ENCODE measurements at regions not wholly inside any gene's neighbourhood (a gene's known extent, or its start where the extent isn't known, plus 50 kb on each side); places are given as distances from the start of the nearest gene placed in this dataset.

- TF ChIP-seq, protein P1, sequence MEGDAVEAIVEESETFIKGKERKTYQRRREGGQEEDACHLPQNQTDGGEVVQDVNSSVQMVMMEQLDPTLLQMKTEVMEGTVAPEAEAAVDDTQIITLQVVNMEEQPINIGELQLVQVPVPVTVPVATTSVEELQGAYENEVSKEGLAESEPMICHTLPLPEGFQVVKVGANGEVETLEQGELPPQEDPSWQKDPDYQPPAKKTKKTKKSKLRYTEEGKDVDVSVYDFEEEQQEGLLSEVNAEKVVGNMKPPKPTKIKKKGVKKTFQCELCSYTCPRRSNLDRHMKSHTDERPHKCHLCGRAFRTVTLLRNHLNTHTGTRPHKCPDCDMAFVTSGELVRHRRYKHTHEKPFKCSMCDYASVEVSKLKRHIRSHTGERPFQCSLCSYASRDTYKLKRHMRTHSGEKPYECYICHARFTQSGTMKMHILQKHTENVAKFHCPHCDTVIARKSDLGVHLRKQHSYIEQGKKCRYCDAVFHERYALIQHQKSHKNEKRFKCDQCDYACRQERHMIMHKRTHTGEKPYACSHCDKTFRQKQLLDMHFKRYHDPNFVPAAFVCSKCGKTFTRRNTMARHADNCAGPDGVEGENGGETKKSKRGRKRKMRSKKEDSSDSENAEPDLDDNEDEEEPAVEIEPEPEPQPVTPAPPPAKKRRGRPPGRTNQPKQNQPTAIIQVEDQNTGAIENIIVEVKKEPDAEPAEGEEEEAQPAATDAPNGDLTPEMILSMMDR (IDR thresholded peaks at IDR 0.05): no peak
- TF ChIP-seq POLR2A (IDR thresholded peaks at IDR 0.05) (no peak), POLR2AphosphoS5 (IDR thresholded peaks at IDR 0.05) (no peak)
- Histone ChIP-seq H3K4me3 (no peak overlapping the region), H3K27me3 (no peaks in the 10 kb centered on the region), H3K36me3 (no peaks in the 10 kb centered on the region), H3K4me1 (no peaks in the 10 kb centered on the region), H3K9me3 (no peaks in the 10 kb centered on the region), H3K27ac (no peak overlapping the region)
- intact Hi-C loops (cut with DNase I; ENCODE audit: low total_unique reads): no loop called here
- DNase-seq (ENCODE audit: low spot score in 2 of 2): no peak
Observed at GRCh38 chr3:124043023-124043422, 51.1 kb upstream of the ROPN1 start.

- Histone ChIP-seq H3K27ac (no peak overlapping the region), H3K4me1 (no peaks in the 10 kb centered on the region), H3K36me3 (no peaks in the 10 kb centered on the region), H3K9me3 (no peaks in the 10 kb centered on the region), H3K27me3 (no peaks in the 10 kb centered on the region), H3K4me3 (no peak overlapping the region)
- TF ChIP-seq POLR2AphosphoS5 (IDR thresholded peaks at IDR 0.05): no peak
- TF ChIP-seq, protein P1 (IDR thresholded peaks at IDR 0.05): no peak
- TF ChIP-seq POLR2A (IDR thresholded peaks at IDR 0.05): no peak
- intact Hi-C loops (cut with DNase I; ENCODE audit: low total_unique reads): no loop called here
- no peak for DNase-seq (ENCODE audit: low spot score in 2 of 2)
Observed at GRCh38 chr3:124044956-124045355, 53.0 kb upstream of the ROPN1 start.

DNA sequence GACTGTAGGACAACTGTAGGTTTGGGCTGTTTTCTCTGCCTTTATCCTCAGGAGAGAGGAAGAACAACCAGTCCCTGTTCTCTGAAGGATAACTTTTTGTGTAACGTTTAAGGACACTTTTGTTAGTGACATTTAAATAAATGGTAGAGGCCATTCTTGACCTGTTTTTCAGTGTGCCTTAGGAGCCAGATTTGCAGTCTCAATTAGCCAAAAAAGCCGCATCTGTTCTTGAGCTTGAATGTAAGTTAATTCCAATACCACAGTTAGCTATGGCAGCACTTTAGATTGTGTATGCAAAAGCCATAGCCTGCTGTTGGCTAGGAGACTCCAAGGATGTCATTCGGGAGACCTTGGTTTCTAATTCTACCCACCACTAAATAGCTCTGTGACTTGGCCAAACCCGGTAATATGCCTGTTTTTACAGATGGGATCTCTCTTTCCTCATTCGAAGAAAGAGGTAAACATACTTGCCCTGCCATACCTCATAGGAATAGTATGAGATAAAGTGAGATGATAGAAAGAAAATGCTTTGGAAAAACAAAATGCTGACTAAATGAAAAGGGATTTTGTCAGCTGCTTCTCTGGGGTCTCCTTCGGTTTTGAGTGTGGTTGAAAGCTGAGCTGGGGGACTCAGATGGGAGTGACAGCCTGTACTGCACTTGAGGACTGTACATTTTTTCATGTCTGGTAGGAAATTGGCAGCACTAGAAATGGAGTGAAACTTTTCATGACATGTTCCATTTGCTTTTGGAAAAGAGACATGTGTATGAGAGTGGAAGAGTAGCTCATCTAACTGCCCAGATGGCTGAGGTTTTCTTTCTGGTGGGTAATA lies 57.3 kb upstream of the ROPN1 start:
- no peak overlapping the region for H3K4me3 ChIP-seq

GRCh38 chr3:124051636-124052035 lies 59.7 kb upstream of the ROPN1 start:
- Histone ChIP-seq H3K4me3 (no peak overlapping the region), H3K36me3 (no peaks in the 10 kb centered on the region), H3K4me1 (no peaks in the 10 kb centered on the region), H3K27me3 (no peaks in the 10 kb centered on the region), H3K27ac (no peak overlapping the region), H3K9me3 (no peaks in the 10 kb centered on the region)
- TF ChIP-seq, protein P1 (IDR thresholded peaks at IDR 0.05): no peak
- TF ChIP-seq POLR2AphosphoS5 (IDR thresholded peaks at IDR 0.05): no peak
- intact Hi-C loops (cut with DNase I; ENCODE audit: low total_unique reads): no loop called here
- no peak for DNase-seq (ENCODE audit: low spot score in 2 of 2)

More for the DNA sequence above, 57.3 kb upstream of the ROPN1 start:
- no peak for DNase-seq (ENCODE audit: low spot score in 2 of 2)
- intact Hi-C loops (cut with DNase I; ENCODE audit: low total_unique reads): no loop called here
- H3K9me3 ChIP-seq: no peaks in the 10 kb centered on the region
- H3K36me3 ChIP-seq: no peaks in the 10 kb centered on the region
- no peak for TF ChIP-seq POLR2AphosphoS5 (IDR thresholded peaks at IDR 0.05)
- TF ChIP-seq, protein P1 (IDR thresholded peaks at IDR 0.05): no peak
- no peak for TF ChIP-seq POLR2A (IDR thresholded peaks at IDR 0.05)
- H3K27me3 ChIP-seq: no peaks in the 10 kb centered on the region
- H3K4me1 ChIP-seq: no peaks in the 10 kb centered on the region
- H3K27ac ChIP-seq: no peak overlapping the region

- Histone ChIP-seq H3K36me3 (no peaks in the 10 kb centered on the region), H3K27me3 (no peaks in the 10 kb centered on the region), H3K4me1 (peaks cover 0 to 3% of the 10 kb centered on the region in 2 donors), H3K4me3 (no peak overlapping the region), H3K27ac (no peak overlapping the region), H3K9me3 (no peaks in the 10 kb centered on the region)
- intact Hi-C loops (cut with DNase I; ENCODE audit: low total_unique reads): no loop called here
- DNase-seq (ENCODE audit: low spot score in 2 of 2): no peak
- TF ChIP-seq, protein P1 (IDR thresholded peaks at IDR 0.05): no peak
- TF ChIP-seq POLR2A (IDR thresholded peaks at IDR 0.05): no peak
- TF ChIP-seq POLR2AphosphoS5 (IDR thresholded peaks at IDR 0.05): no peak
Observed at GRCh38 chr3:124053871-124054270, 61.9 kb upstream of the ROPN1 start.
